HFF-Myc (cell line): ENCODE measurements at regions not wholly inside any gene's neighbourhood (a gene's known extent, or its start where the extent isn't known, plus 50 kb on each side); places are given as distances from the start of the nearest gene placed in this dataset.

Source experiments
- DNase-seq: peaks from one replicate; pipeline ENCODE4 v3.0.0-alpha.2; 2011; ENCODE audit warnings: low read depth; ENCODE audit errors: extremely low read depth
- H3K4me3 ChIP-seq: replicated peaks from 2 replicates; pipeline ENCODE4 v1.5.1; 2011; ENCODE audit warnings: low read depth, mild to moderate bottlenecking, control low read depth, low read length
- TF ChIP-seq, protein P1 (sequence below): IDR thresholded peaks from 2 replicates; pipeline ENCODE4 v1.5.1; 2012; ENCODE audit warnings: mild to moderate bottlenecking, low read depth, low read length, control low read depth; ENCODE audit errors: missing control alignments

- no peak for DNase-seq
- TF ChIP-seq, protein P1, sequence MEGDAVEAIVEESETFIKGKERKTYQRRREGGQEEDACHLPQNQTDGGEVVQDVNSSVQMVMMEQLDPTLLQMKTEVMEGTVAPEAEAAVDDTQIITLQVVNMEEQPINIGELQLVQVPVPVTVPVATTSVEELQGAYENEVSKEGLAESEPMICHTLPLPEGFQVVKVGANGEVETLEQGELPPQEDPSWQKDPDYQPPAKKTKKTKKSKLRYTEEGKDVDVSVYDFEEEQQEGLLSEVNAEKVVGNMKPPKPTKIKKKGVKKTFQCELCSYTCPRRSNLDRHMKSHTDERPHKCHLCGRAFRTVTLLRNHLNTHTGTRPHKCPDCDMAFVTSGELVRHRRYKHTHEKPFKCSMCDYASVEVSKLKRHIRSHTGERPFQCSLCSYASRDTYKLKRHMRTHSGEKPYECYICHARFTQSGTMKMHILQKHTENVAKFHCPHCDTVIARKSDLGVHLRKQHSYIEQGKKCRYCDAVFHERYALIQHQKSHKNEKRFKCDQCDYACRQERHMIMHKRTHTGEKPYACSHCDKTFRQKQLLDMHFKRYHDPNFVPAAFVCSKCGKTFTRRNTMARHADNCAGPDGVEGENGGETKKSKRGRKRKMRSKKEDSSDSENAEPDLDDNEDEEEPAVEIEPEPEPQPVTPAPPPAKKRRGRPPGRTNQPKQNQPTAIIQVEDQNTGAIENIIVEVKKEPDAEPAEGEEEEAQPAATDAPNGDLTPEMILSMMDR = no peak
- H3K4me3 ChIP-seq = no peak overlapping the region
Measured at GRCh38 chr11:15589070-15589626, 474.4 kb downstream of the INSC start.

- TF ChIP-seq, protein P1 = no peak
- peak; percentile 1 for DNase-seq
- no peak overlapping the region for H3K4me3 ChIP-seq
Measured at GRCh38 chr11:15590132-15590531, 475.4 kb downstream of the INSC start.

DNA sequence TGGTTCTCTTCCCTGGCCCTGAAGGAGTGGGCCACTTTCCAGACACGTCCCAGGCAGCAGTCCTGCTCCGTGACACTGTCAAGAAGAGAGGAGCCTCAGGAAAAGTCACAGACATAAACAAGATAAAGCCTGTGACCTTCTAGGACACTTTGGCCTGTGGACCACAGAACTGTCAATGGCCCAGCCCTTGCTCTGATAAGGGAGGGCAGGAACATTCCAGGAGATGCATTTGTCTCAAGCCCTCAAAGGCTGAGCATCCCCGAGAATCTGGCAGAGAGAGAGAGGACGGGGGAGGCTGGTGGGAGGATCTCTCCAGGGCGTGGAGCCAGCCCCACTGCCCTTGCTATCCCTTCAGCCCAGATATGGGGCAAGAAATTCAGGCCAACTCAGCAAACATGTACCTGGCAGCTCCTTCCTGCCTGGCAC is 476.4 kb downstream of the INSC start:
- TF ChIP-seq, protein P1 = no peak
- DNase-seq = no peak
- no peak overlapping the region for H3K4me3 ChIP-seq

DNA sequence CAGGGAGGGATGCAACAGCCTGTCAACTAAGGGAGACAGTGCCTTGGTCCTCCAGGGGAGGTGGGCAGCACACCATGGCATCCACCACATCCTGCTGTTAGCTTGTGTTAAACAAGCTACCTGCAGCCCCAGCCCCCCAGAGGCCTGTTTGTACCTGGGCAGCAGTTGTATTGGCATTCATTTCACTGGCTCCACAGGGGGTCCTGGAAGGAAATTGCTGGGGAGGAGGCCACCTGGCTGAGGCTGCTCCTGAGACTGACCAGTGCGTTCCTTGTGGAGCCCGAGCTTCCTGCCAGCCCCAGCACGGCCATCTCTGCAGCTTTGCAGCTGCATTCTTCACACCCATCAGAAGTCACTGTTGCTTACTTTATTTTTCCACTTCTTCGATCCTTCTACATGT is 479.9 kb downstream of the INSC start:
- DNase-seq = no peak
- TF ChIP-seq, protein P1 = no peak
- no peak overlapping the region for H3K4me3 ChIP-seq

DNA sequence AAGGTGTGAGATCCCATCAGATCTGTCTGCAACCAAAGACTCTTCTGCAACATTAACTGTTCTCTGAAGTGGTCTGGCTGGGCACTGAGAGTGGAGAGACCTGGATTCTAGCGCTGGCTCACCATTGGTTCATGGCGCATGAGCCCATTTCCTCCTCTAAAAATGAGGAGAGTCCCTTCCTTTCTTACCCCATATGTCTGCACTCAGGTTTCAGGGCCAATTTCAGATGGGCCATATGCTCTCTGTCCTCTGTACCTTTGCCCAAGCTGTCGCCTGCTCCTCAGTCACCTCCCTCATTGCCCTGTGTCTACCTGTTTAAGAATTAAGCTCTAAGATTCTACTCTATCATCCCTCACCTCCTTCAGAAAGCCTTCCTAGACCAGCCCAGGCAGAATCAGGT is 484.7 kb downstream of the INSC start:
- DNase-seq = no peak
- TF ChIP-seq, protein P1 = no peak
- H3K4me3 ChIP-seq = no peak overlapping the region

GRCh38 chr11:15602047-15602446 is 487.3 kb downstream of the INSC start:
- no peak overlapping the region for H3K4me3 ChIP-seq
- no peak for DNase-seq
- TF ChIP-seq, protein P1 = no peak
